OCI-LY7 (cell line): ENCODE measurements at regions not wholly inside any gene's neighbourhood (a gene's known extent, or its start where the extent isn't known, plus 50 kb on each side); places are given as distances from the start of the nearest gene placed in this dataset.

Experiments
- CTCF ChIP-seq: fragments of 200-600 bp; sonication (generic); conservative IDR thresholded peaks from 2 replicates; pipeline ENCODE4 v1.5.1; 2014; ENCODE audit warnings: mild to moderate bottlenecking, antibody characterized with exemption, low read length, moderate library complexity, mixed read lengths
- EZH2phosphoT487 ChIP-seq: fragments of 200-600 bp; sonication (generic); IDR thresholded peaks from 2 replicates; pipeline ENCODE4 v1.6.1; 2018; ENCODE audit warnings: low read depth, borderline replicate concordance, mild to moderate bottlenecking, mixed run types, antibody characterized with exemption, low read length, moderate library complexity, mixed read lengths

DNA sequence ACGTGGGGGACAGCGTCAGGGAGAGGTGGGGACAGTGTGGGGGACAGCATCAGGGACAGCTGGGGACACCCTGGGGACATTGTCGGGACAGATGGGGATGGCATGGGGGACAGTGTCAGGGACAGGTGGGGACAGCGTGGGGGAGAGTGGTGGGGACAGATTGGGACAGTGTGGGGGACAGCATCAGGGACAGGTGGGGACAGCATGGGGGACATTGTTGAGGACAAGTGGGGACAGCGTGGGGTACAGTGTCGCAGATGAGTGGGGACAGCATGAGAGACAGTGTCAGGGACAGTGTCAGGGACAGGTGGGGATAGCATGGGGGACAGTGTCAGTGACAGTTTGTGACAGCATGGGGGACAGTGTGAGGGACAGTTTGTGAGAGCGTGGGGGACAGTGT lies 240.9 kb downstream of the TMEM121 start:
- no peak for TF ChIP-seq CTCF
- TF ChIP-seq EZH2phosphoT487 = no peak
